ENCODE measurements at regions not wholly inside any gene's neighbourhood (a gene's known extent, or its start where the extent isn't known, plus 50 kb on each side); places are given as distances from the start of the nearest gene placed in this dataset.

GRCh38 chr15:89401631-89402517, 67.2 kb upstream of the POLG start:
- no peak overlapping the region for H2AFZ ChIP-seq (ENCODE audit: low read depth, low read length)
- no peak overlapping the region for H2BK5ac ChIP-seq (ENCODE audit: low read depth, low read length, poor library complexity, severe bottlenecking)
- H3K18ac ChIP-seq (ENCODE audit: low read depth in 1 of 2, low read length in 2 of 2) = no peak overlapping the region
- H3K36me3 ChIP-seq (ENCODE audit: control insufficient read depth in 1 of 2, insufficient read depth in 2 of 2, low read depth in 1 of 2, low read length in 2 of 2) = no peaks in the 10 kb centered on the region
- H3K4ac ChIP-seq (ENCODE audit: low read depth in 1 of 2, low read length in 2 of 2) = no peak overlapping the region
- H2BK15ac ChIP-seq (ENCODE audit: low read depth, poor library complexity, severe bottlenecking) = no peak overlapping the region
- no peaks in the 10 kb centered on the region for H3K79me1 ChIP-seq (replicated peaks; ENCODE audit: low read length, poor library complexity, severe bottlenecking)
- peak; percentile 87 for DNase-seq
- no peak overlapping the region for H2BK12ac ChIP-seq (ENCODE audit: low read length in 2 of 2)
- H3K27ac ChIP-seq (ENCODE audit: low read length, poor library complexity, severe bottlenecking) = no peak overlapping the region
- no peak overlapping the region for H4K91ac ChIP-seq (ENCODE audit: low read length)
- H4K8ac ChIP-seq (ENCODE audit: low read length) = no peak overlapping the region
- H3K14ac ChIP-seq (ENCODE audit: low read length in 2 of 2) = no peak overlapping the region
- peaks cover 3% of the 10 kb centered on the region for H3K9me3 ChIP-seq (ENCODE audit: control insufficient read depth, low read length)
- peaks cover 95 to 97% of the 10 kb centered on the region in 2 experiments for H3K27me3 ChIP-seq (ENCODE audit: control insufficient read depth in 1 of 2, insufficient read depth in 1 of 2, low read length in 2 of 2)
- no peak overlapping the region for H3K9ac ChIP-seq (ENCODE audit: low read length)
- 2% methylated on average over 8 of the region's 12 CpGs for WGBS
- no peak overlapping the region for H3K4me2 ChIP-seq (ENCODE audit: low read length, poor library complexity, severe bottlenecking)
- H2AK5ac ChIP-seq (ENCODE audit: low read length, severe bottlenecking) = no peak overlapping the region
- H3K4me1 ChIP-seq (ENCODE audit: control insufficient read depth, insufficient read depth, low read depth, low read length) = peaks cover 15% of the 10 kb centered on the region
- no peak overlapping the region for H3K4me3 ChIP-seq (ENCODE audit: insufficient read depth in 1 of 2, low read depth in 1 of 2, low read length in 2 of 2)
- H3K23ac ChIP-seq (ENCODE audit: low read length in 2 of 2) = no peak overlapping the region
- no peak overlapping the region for H2BK120ac ChIP-seq (ENCODE audit: low read depth, low read length)

GRCh38 chr15:89400782-89401545, 66.3 kb upstream of the POLG start:
- H4K91ac ChIP-seq (ENCODE audit: low read length) = no peak overlapping the region
- H3K27me3 ChIP-seq (ENCODE audit: control insufficient read depth in 1 of 2, insufficient read depth in 1 of 2, low read length in 2 of 2) = peaks cover 95 to 97% of the 10 kb centered on the region in 2 experiments
- H3K4me3 ChIP-seq (ENCODE audit: insufficient read depth in 1 of 2, low read depth in 1 of 2, low read length in 2 of 2) = no peak overlapping the region
- no peak overlapping the region for H4K8ac ChIP-seq (ENCODE audit: low read length)
- peaks cover 10% of the 10 kb centered on the region for H3K4me1 ChIP-seq (ENCODE audit: control insufficient read depth, insufficient read depth, low read depth, low read length)
- no peak overlapping the region for H2BK15ac ChIP-seq (ENCODE audit: low read depth, poor library complexity, severe bottlenecking)
- no peak overlapping the region for H3K4ac ChIP-seq (ENCODE audit: low read depth in 1 of 2, low read length in 2 of 2)
- no peak overlapping the region for H3K9ac ChIP-seq (ENCODE audit: low read length)
- H3K9me3 ChIP-seq (ENCODE audit: control insufficient read depth, low read length) = peaks cover 3% of the 10 kb centered on the region
- no peaks in the 10 kb centered on the region for H3K79me1 ChIP-seq (replicated peaks; ENCODE audit: low read length, poor library complexity, severe bottlenecking)
- H3K14ac ChIP-seq (ENCODE audit: low read length in 2 of 2) = no peak overlapping the region
- H2AFZ ChIP-seq (ENCODE audit: low read depth, low read length) = no peak overlapping the region
- H2BK5ac ChIP-seq (ENCODE audit: low read depth, low read length, poor library complexity, severe bottlenecking) = no peak overlapping the region
- H3K23ac ChIP-seq (ENCODE audit: low read length in 2 of 2) = no peak overlapping the region
- no peak overlapping the region for H2AK5ac ChIP-seq (ENCODE audit: low read length, severe bottlenecking)
- no peak overlapping the region for H2BK12ac ChIP-seq (ENCODE audit: low read length in 2 of 2)
- no peak for DNase-seq
- H2BK120ac ChIP-seq (ENCODE audit: low read depth, low read length) = no peak overlapping the region
- H3K18ac ChIP-seq (ENCODE audit: low read depth in 1 of 2, low read length in 2 of 2) = no peak overlapping the region
- H3K36me3 ChIP-seq (ENCODE audit: control insufficient read depth in 1 of 2, insufficient read depth in 2 of 2, low read depth in 1 of 2, low read length in 2 of 2) = no peaks in the 10 kb centered on the region
- H3K27ac ChIP-seq (ENCODE audit: low read length, poor library complexity, severe bottlenecking) = no peak overlapping the region
- H3K4me2 ChIP-seq (ENCODE audit: low read length, poor library complexity, severe bottlenecking) = no peak overlapping the region
- WGBS = 36% methylated on average over 6 of the region's 7 CpGs

- H2BK15ac ChIP-seq (ENCODE audit: low read depth, poor library complexity, severe bottlenecking) = no peak overlapping the region
- peak overlapping the region in 1 of 2 experiments; percentile 53 for H3K23ac ChIP-seq (ENCODE audit: low read length in 2 of 2)
- no peak overlapping the region for H2AK5ac ChIP-seq (ENCODE audit: low read length, severe bottlenecking)
- H3K9ac ChIP-seq (ENCODE audit: low read length) = no peak overlapping the region
- H3K9me3 ChIP-seq (ENCODE audit: control insufficient read depth, low read length) = peaks cover 3% of the 10 kb centered on the region
- no peaks in the 10 kb centered on the region for H3K36me3 ChIP-seq (ENCODE audit: control insufficient read depth in 1 of 2, insufficient read depth in 2 of 2, low read depth in 1 of 2, low read length in 2 of 2)
- H3K14ac ChIP-seq (ENCODE audit: low read length in 2 of 2) = no peak overlapping the region
- no peak overlapping the region for H4K8ac ChIP-seq (ENCODE audit: low read length)
- no peak overlapping the region for H2AFZ ChIP-seq (ENCODE audit: low read depth, low read length)
- H3K4me1 ChIP-seq (ENCODE audit: control insufficient read depth, insufficient read depth, low read depth, low read length) = peaks cover 10% of the 10 kb centered on the region
- no peak overlapping the region for H3K4ac ChIP-seq (ENCODE audit: low read depth in 1 of 2, low read length in 2 of 2)
- H2BK5ac ChIP-seq (ENCODE audit: low read depth, low read length, poor library complexity, severe bottlenecking) = no peak overlapping the region
- no peak overlapping the region for H3K27ac ChIP-seq (ENCODE audit: low read length, poor library complexity, severe bottlenecking)
- no peak overlapping the region for H2BK120ac ChIP-seq (ENCODE audit: low read depth, low read length)
- no peak overlapping the region for H4K91ac ChIP-seq (ENCODE audit: low read length)
- H3K4me3 ChIP-seq (ENCODE audit: insufficient read depth in 1 of 2, low read depth in 1 of 2, low read length in 2 of 2) = no peak overlapping the region
- no peak overlapping the region for H3K18ac ChIP-seq (ENCODE audit: low read depth in 1 of 2, low read length in 2 of 2)
- WGBS = 4% methylated on average over 30 of the region's 55 CpGs
- peaks cover 95 to 97% of the 10 kb centered on the region in 2 experiments for H3K27me3 ChIP-seq (ENCODE audit: control insufficient read depth in 1 of 2, insufficient read depth in 1 of 2, low read length in 2 of 2)
- peak overlapping the region; percentile 26 for H3K4me2 ChIP-seq (ENCODE audit: low read length, poor library complexity, severe bottlenecking)
- H3K79me1 ChIP-seq (replicated peaks; ENCODE audit: low read length, poor library complexity, severe bottlenecking) = no peaks in the 10 kb centered on the region
- no peak for DNase-seq
- H2BK12ac ChIP-seq (ENCODE audit: low read length in 2 of 2) = no peak overlapping the region
Measured at GRCh38 chr15:89400116-89400781, 65.6 kb upstream of the POLG start.
